ENCODE measurements at regions not wholly inside any gene's neighbourhood (a gene's known extent, or its start where the extent isn't known, plus 50 kb on each side); places are given as distances from the start of the nearest gene placed in this dataset.
"Not testable (repeated sequence)": the region's sequence is repeated elsewhere in the genome, so short reads cannot be mapped to it uniquely, and the experiment has no call there.

- no peak for DNase-seq
These were observed 391.7 kb downstream of the TFEC start for GRCh38 chr7:115638853-115639252.

- DNase-seq: no peak
These were observed 393.4 kb downstream of the TFEC start for GRCh38 chr7:115637128-115637527.

GRCh38 chr7:115635876-115636275 is 394.7 kb downstream of the TFEC start:
- no peak for DNase-seq

- no peak for DNase-seq
These were observed 395.2 kb downstream of the TFEC start for GRCh38 chr7:115635376-115635775.

- DNase-seq: no peak
These were observed 395.9 kb downstream of the TFEC start for GRCh38 chr7:115634633-115635032.

GRCh38 chr7:115632636-115633035 is 397.9 kb downstream of the TFEC start:
- no peak for DNase-seq

- no peak for DNase-seq
These were observed 398.8 kb downstream of the TFEC start for GRCh38 chr7:115631782-115632181.

GRCh38 chr7:115630049-115630448 is 400.5 kb downstream of the TFEC start:
- DNase-seq: no peak

- DNase-seq: no peak
These were observed 411.9 kb downstream of the TFEC start for GRCh38 chr7:115618676-115619075.

- no peak for DNase-seq
These were observed 416.7 kb downstream of the TFEC start for GRCh38 chr7:115613836-115614235.

GRCh38 chr7:115603416-115603815 is 427.1 kb downstream of the TFEC start:
- DNase-seq: no peak

GRCh38 chr7:115600207-115600606 is 430.4 kb downstream of the TFEC start:
- DNase-seq: no peak

GRCh38 chr7:115599184-115599583 is 431.4 kb downstream of the TFEC start:
- not testable (repeated sequence) for DNase-seq

- not testable (repeated sequence) for DNase-seq
These were observed 433.3 kb downstream of the TFEC start for GRCh38 chr7:115597220-115597619.

- no peak for DNase-seq
These were observed 437.5 kb downstream of the TFEC start for GRCh38 chr7:115593111-115593510.

- no peak for DNase-seq
These were observed 445.4 kb downstream of the TFEC start for GRCh38 chr7:115585015-115585718.

GRCh38 chr7:115582956-115583355 is 447.6 kb downstream of the TFEC start:
- DNase-seq: no peak

GRCh38 chr7:115578576-115578975 is 452.0 kb downstream of the TFEC start:
- no peak for DNase-seq

GRCh38 chr7:115574681-115575291 is 455.8 kb downstream of the TFEC start:
- no peak for DNase-seq

GRCh38 chr7:115572111-115572510 is 458.5 kb downstream of the TFEC start:
- DNase-seq: no peak

GRCh38 chr7:115561335-115562110 is 469.0 kb downstream of the TFEC start:
- DNase-seq: no peak

GRCh38 chr7:115559877-115560276 is 470.7 kb downstream of the TFEC start:
- DNase-seq: no peak

- DNase-seq: no peak
These were observed 472.4 kb downstream of the TFEC start for GRCh38 chr7:115558161-115558560.

- DNase-seq: not testable (repeated sequence)
These were observed 473.3 kb downstream of the TFEC start for GRCh38 chr7:115557296-115557695.

Measured in AML-193 (cell line).